T follicular helper cell (primary cell): ENCODE measurements at regions not wholly inside any gene's neighbourhood (a gene's known extent, or its start where the extent isn't known, plus 50 kb on each side); places are given as distances from the start of the nearest gene placed in this dataset.

ENCODE experiments used
- DNase-seq: peaks from one replicate; pipeline ENCODE4 v3.0.0-alpha.2; 2020; ENCODE audit warnings: low read depth

GRCh38 chr5:133738271-133738670 is 125.9 kb upstream of the FSTL4 start:
- DNase-seq = no peak

- no peak for DNase-seq
These were observed 124.2 kb upstream of the FSTL4 start for GRCh38 chr5:133736512-133736911.

GRCh38 chr5:133735346-133735745 is 123.0 kb upstream of the FSTL4 start:
- DNase-seq = no peak

- no peak for DNase-seq
These were observed 122.6 kb upstream of the FSTL4 start for GRCh38 chr5:133734916-133735315.

- DNase-seq = no peak
These were observed 120.2 kb upstream of the FSTL4 start for GRCh38 chr5:133732536-133732935.

GRCh38 chr5:133731951-133732350 is 119.6 kb upstream of the FSTL4 start:
- no peak for DNase-seq

- DNase-seq = no peak
These were observed 118.5 kb upstream of the FSTL4 start for GRCh38 chr5:133730866-133731265.

- no peak for DNase-seq
These were observed 118.0 kb upstream of the FSTL4 start for GRCh38 chr5:133730346-133730745.

- DNase-seq = no peak
These were observed 117.5 kb upstream of the FSTL4 start for GRCh38 chr5:133729800-133730199.

GRCh38 chr5:133728475-133728874 is 116.1 kb upstream of the FSTL4 start:
- no peak for DNase-seq

GRCh38 chr5:133727636-133728035 is 115.3 kb upstream of the FSTL4 start:
- no peak for DNase-seq

GRCh38 chr5:133723651-133724366 is 111.5 kb upstream of the FSTL4 start:
- no peak for DNase-seq

- DNase-seq = no peak
These were observed 110.8 kb upstream of the FSTL4 start for GRCh38 chr5:133723126-133723525.

GRCh38 chr5:133721365-133721764 is 109.0 kb upstream of the FSTL4 start:
- DNase-seq = no peak

GRCh38 chr5:133718457-133718856 is 106.1 kb upstream of the FSTL4 start:
- no peak for DNase-seq

- no peak for DNase-seq
These were observed 104.3 kb upstream of the FSTL4 start for GRCh38 chr5:133716532-133717183.

- no peak for DNase-seq
These were observed 103.3 kb upstream of the FSTL4 start for GRCh38 chr5:133715616-133716015.

GRCh38 chr5:133715216-133715615 is 102.9 kb upstream of the FSTL4 start:
- no peak for DNase-seq

GRCh38 chr5:133714161-133714915 is 102.0 kb upstream of the FSTL4 start:
- DNase-seq = no peak

GRCh38 chr5:133713751-133714150 is 101.4 kb upstream of the FSTL4 start:
- DNase-seq = no peak

- DNase-seq = no peak
These were observed 100.9 kb upstream of the FSTL4 start for GRCh38 chr5:133713209-133713608.

- DNase-seq = no peak
These were observed 100.2 kb upstream of the FSTL4 start for GRCh38 chr5:133712562-133712961.

GRCh38 chr5:133709209-133709725 is 96.9 kb upstream of the FSTL4 start:
- DNase-seq = no peak
